ENCODE measurements at regions not wholly inside any gene's neighbourhood (a gene's known extent, or its start where the extent isn't known, plus 50 kb on each side); places are given as distances from the start of the nearest gene placed in this dataset.
"Not testable (repeated sequence)": the region's sequence is repeated elsewhere in the genome, so short reads cannot be mapped to it uniquely, and the experiment has no call there.

GRCh38 chr16:29270923-29271322 lies 135.6 kb downstream of the NPIPB11 start:
- not testable (repeated sequence) for TF ChIP-seq POLR2A, CTCF (IDR thresholded peaks at IDR 0.05)
